Endothelial cell of umbilical vein (primary cell): ENCODE measurements at regions not wholly inside any gene's neighbourhood (a gene's known extent, or its start where the extent isn't known, plus 50 kb on each side); places are given as distances from the start of the nearest gene placed in this dataset.

Experiments used
- BruUV-seq: library from RNA; stranded (reverse); fragments of 400-500 nt; replicated peaks from 2 replicates; lab custom pipeline; 2021; lab: Mats Ljungman, UMichigan
- CTCF ChIA-PET: fragments of 300-600, 350-600 bp; sonication (Branson Sonifier 250); formaldehyde crosslinking; loops from one replicate; lab custom pipeline; 2021; ENCODE audit warnings: antibody characterized with exemption, inconsistent platforms; lab: Charles Lee
- POLR2A ChIA-PET: fragments of 300-600, 350-600 bp; sonication (Branson Sonifier 250); formaldehyde crosslinking; loops from one replicate; lab custom pipeline; 2021; ENCODE audit warnings: antibody characterized with exemption, inconsistent platforms; lab: Charles Lee
- DNase-seq: peaks from one replicate; pipeline ENCODE4 v3.0.0-alpha.2; 2011; ENCODE audit warnings: low read depth, low spot score
- FAIRE-seq: peaks from 2 replicates; lab custom pipeline; 2011; peaks lifted over from hg19 to GRCh38; lab: Jason Lieb, UNC
- H2AFZ ChIP-seq: 2 replicates; pipeline ENCODE4 v1.6.0; 2012; ENCODE audit warnings: low read depth, low read length, control low read depth, inconsistent platforms
- H3K27ac ChIP-seq: 2 replicates; pipeline ENCODE4 v1.5.1; 2011; ENCODE audit warnings: low read depth, mild to moderate bottlenecking, control low read depth, low read length, moderate library complexity; ENCODE audit not compliant: insufficient read depth
- H3K27me3 ChIP-seq, 2 experiments: 2 replicates each; pipeline versions ENCODE4 v1.6.0 to v1.6.1; 2011; ENCODE audit warnings: low read length in 2 of 2, mixed read lengths in 1 of 2; ENCODE audit not compliant: control insufficient read depth in 2 of 2, insufficient read depth in 2 of 2
- H3K36me3 ChIP-seq, 2 experiments: 2 replicates in 1 of 2; 3 replicates in 1 of 2; pipeline ENCODE4 v1.5.1; 2011; ENCODE audit warnings: low read length in 2 of 2, mild to moderate bottlenecking in 1 of 2, moderate library complexity in 1 of 2; ENCODE audit not compliant: control insufficient read depth in 2 of 2, insufficient read depth in 2 of 2; ENCODE audit errors: extremely low read depth in 1 of 2
- H3K4me1 ChIP-seq: 3 replicates; pipeline ENCODE4 v1.5.1; 2011; ENCODE audit warnings: mild to moderate bottlenecking, low read length; ENCODE audit not compliant: control insufficient read depth, insufficient read depth; ENCODE audit errors: extremely low read depth
- H3K4me2 ChIP-seq: 2 replicates; pipeline ENCODE4 v1.6.1; 2011; ENCODE audit warnings: low read length, control low read depth, mixed read lengths; ENCODE audit not compliant: insufficient read depth
- H3K4me3 ChIP-seq, 3 experiments: fragments of 200-600 bp in 1 of 3; sonication (generic), shearing (Covaris generic) in 1 of 3; replicated peaks in 1 of 3; 2 replicates each; pipeline ENCODE4 v1.5.1; 2011 to 2016; ENCODE audit warnings: control low read depth in 3 of 3, low read length in 3 of 3, mild to moderate bottlenecking in 2 of 3, inconsistent platforms in 1 of 3, low read depth in 1 of 3, moderate library complexity in 1 of 3; ENCODE audit not compliant: insufficient read depth in 1 of 3
- H3K79me2 ChIP-seq: 2 replicates; pipeline ENCODE4 v1.6.0; 2012; ENCODE audit warnings: low read length, inconsistent platforms; ENCODE audit not compliant: control insufficient read depth, insufficient read depth
- H3K9ac ChIP-seq: replicated peaks from 2 replicates; pipeline ENCODE3; 2011; ENCODE audit warnings: low read length, control low read depth; ENCODE audit not compliant: insufficient read depth; ENCODE audit errors: extremely low read depth
- H3K9me1 ChIP-seq: replicated peaks from 3 replicates; pipeline ENCODE4 v1.6.0; 2011; ENCODE audit warnings: mild to moderate bottlenecking, low read length; ENCODE audit not compliant: control insufficient read depth, insufficient read depth; ENCODE audit errors: extremely low read depth
- H3K9me3 ChIP-seq: replicated peaks from 2 replicates; pipeline ENCODE4 v1.5.1; 2012; ENCODE audit warnings: low read length, inconsistent platforms; ENCODE audit not compliant: control insufficient read depth, insufficient read depth
- H4K20me1 ChIP-seq: replicated peaks from 2 replicates; pipeline ENCODE3; 2011; ENCODE audit warnings: mild to moderate bottlenecking, low read length; ENCODE audit not compliant: control insufficient read depth, insufficient read depth; ENCODE audit errors: extremely low read depth
- EZH2 ChIP-seq: IDR thresholded peaks from 2 replicates; pipeline ENCODE4 v1.6.1; 2012; ENCODE audit warnings: borderline replicate concordance, low read depth, mild to moderate bottlenecking, moderate library complexity, low read length, inconsistent platforms; ENCODE audit not compliant: severe bottlenecking
- FOS ChIP-seq: IDR thresholded peaks from 2 replicates; pipeline ENCODE4 v1.6.1; 2011; ENCODE audit warnings: mild to moderate bottlenecking, low read length, moderate library complexity, borderline replicate concordance; ENCODE audit not compliant: insufficient read depth
- GATA2 ChIP-seq: IDR thresholded peaks from 2 replicates; pipeline ENCODE4 v1.7.0; 2011; ENCODE audit warnings: low read depth, mild to moderate bottlenecking, moderate library complexity, mixed read lengths, low read length; ENCODE audit not compliant: insufficient read length, insufficient read depth
- JUN ChIP-seq: IDR thresholded peaks from 2 replicates; pipeline ENCODE4 v1.6.1; 2011; ENCODE audit warnings: borderline replicate concordance, low read depth; ENCODE audit not compliant: insufficient read length, insufficient read depth
- MYC ChIP-seq: IDR thresholded peaks from one replicate; pipeline ENCODE4 v1.6.1; 2011; ENCODE audit warnings: mild to moderate bottlenecking, low read depth, low read length
- POLR2A ChIP-seq: IDR thresholded peaks from 2 replicates; pipeline ENCODE4 v1.6.1; 2012; ENCODE audit warnings: low read depth, mild to moderate bottlenecking, control low read depth, low read length
- POLR2AphosphoS5 ChIP-seq: IDR thresholded peaks from 2 replicates; pipeline ENCODE4 v1.6.1; 2012; ENCODE audit warnings: low read depth, mild to moderate bottlenecking, control low read depth, low read length, moderate library complexity; ENCODE audit not compliant: insufficient read depth
- dilution Hi-C: fragments of 300-500 bp; cut with MboI; formaldehyde crosslinking; loops from one replicate; pipeline ENCODE4 v1.15.0; 2019; ENCODE audit warnings: low sequenced_read_pairs; ENCODE audit not compliant: extremely low pct_ligation_motif_present
- intact Hi-C: fragments of 100-400 bp; cut with micrococcal nuclease; formaldehyde crosslinking; loops from one replicate; pipeline ENCODE4 v1.10.0; 2022
- TF ChIP-seq, protein P1 (sequence below), 2 donors: IDR thresholded peaks; 1 replicate in 1 of 2; 2 replicates in 1 of 2; pipeline ENCODE4 v1.5.1; 2011; ENCODE audit warnings: low read length in 2 of 2, mild to moderate bottlenecking in 2 of 2, moderate library complexity in 2 of 2, control low read depth in 1 of 2, inconsistent platforms in 1 of 2, low read depth in 1 of 2; ENCODE audit not compliant: insufficient read depth in 1 of 2; ENCODE audit errors: extremely low read depth in 1 of 2
- TF ChIP-seq, protein P2 (sequence below): IDR thresholded peaks from 2 replicates; pipeline ENCODE4 v1.6.1; 2011; ENCODE audit not compliant: insufficient read depth, insufficient read length

DNA sequence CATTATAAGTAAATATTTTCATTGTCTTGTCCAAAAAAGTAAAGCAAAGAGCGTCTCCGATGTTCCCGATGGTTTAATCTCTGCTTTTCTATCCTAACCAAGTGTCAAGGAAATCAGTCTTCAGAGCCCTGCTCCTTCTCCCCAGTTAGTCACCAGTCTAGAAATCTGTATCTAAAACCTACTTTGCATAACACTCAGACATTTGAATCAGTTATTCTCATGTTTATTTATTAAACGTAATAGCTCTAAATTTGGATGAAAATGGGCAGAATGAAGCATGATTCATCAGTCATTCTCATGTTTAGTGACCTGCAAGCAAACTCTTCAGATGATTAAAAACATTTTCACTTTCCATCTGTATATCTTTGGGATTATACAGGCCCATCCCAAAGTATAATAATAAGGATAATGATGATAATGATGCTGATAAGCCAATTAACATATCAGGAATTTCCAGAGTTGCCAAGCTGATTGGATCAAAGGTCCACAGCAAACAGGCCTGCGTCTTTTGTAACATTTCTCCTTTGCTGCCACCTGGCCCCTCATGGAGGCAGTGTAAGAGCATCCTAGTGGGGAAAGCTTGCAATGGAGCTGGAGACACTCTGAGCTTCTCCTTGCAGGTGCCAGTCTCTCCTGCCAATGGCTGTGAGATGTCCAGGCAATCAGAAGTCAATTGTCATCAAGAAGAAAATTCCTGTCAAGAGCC is 273.9 kb downstream of the IGSF11 start:
- dilution Hi-C loops: no loop called here
- intact Hi-C loops: no loop called here
- ChIA-PET CTCF (no interaction called here), POLR2A (no interaction called here)
- Histone ChIP-seq H3K9me1 (no peaks in the 10 kb centered on the region), H3K79me2 (no peaks in the 10 kb centered on the region), H3K27ac (no peak overlapping the region), H3K4me2 (no peak overlapping the region), H3K4me3 (no peak overlapping the region), H2AFZ (no peak overlapping the region), H3K9ac (no peak overlapping the region), H3K27me3 (no peaks in the 10 kb centered on the region), H4K20me1 (no peaks in the 10 kb centered on the region), H3K36me3 (no peaks in the 10 kb centered on the region), H3K4me1 (no peaks in the 10 kb centered on the region), H3K9me3 (no peaks in the 10 kb centered on the region)
- no TSS peak for BruUV-seq
- TF ChIP-seq MYC (no peak), FOS (no peak), GATA2 (no peak), POLR2AphosphoS5 (no peak), POLR2A (no peak), JUN (no peak), EZH2 (no peak)
- TF ChIP-seq, protein P1, sequence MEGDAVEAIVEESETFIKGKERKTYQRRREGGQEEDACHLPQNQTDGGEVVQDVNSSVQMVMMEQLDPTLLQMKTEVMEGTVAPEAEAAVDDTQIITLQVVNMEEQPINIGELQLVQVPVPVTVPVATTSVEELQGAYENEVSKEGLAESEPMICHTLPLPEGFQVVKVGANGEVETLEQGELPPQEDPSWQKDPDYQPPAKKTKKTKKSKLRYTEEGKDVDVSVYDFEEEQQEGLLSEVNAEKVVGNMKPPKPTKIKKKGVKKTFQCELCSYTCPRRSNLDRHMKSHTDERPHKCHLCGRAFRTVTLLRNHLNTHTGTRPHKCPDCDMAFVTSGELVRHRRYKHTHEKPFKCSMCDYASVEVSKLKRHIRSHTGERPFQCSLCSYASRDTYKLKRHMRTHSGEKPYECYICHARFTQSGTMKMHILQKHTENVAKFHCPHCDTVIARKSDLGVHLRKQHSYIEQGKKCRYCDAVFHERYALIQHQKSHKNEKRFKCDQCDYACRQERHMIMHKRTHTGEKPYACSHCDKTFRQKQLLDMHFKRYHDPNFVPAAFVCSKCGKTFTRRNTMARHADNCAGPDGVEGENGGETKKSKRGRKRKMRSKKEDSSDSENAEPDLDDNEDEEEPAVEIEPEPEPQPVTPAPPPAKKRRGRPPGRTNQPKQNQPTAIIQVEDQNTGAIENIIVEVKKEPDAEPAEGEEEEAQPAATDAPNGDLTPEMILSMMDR (IDR thresholded peaks at IDR 0.05; ENCODE audit: extremely low read depth in 1 of 2, insufficient read depth in 1 of 2, low read depth in 1 of 2, low read length in 2 of 2): no peak
- TF ChIP-seq, protein P2, sequence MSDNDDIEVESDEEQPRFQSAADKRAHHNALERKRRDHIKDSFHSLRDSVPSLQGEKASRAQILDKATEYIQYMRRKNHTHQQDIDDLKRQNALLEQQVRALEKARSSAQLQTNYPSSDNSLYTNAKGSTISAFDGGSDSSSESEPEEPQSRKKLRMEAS: no peak
- no peak for DNase-seq
- FAIRE-seq: no peak
